Subcutaneous abdominal adipose tissue (tissue), 5 donors: ENCODE measurements at regions not wholly inside any gene's neighbourhood (a gene's known extent, or its start where the extent isn't known, plus 50 kb on each side); places are given as distances from the start of the nearest gene placed in this dataset.

Experiments used
- H3K27ac ChIP-seq: one replicate; pipeline ENCODE4 v1.7.0; 2013; ENCODE audit warnings: low read depth, mild to moderate bottlenecking, inconsistent platforms, low read length, moderate library complexity
- H3K27me3 ChIP-seq, 5 donors: one replicate each; pipeline ENCODE4 v1.7.0; 2013; ENCODE audit warnings: low read length in 5 of 5, inconsistent platforms in 1 of 5; ENCODE audit not compliant: control insufficient read depth in 5 of 5, insufficient read depth in 4 of 5
- H3K36me3 ChIP-seq, 5 donors: one replicate each; pipeline ENCODE4 v1.7.0; 2013; ENCODE audit warnings: low read length in 5 of 5; ENCODE audit not compliant: control insufficient read depth in 5 of 5, insufficient read depth in 5 of 5
- H3K4me1 ChIP-seq, 5 donors: one replicate each; pipeline ENCODE4 v1.7.0; 2013; ENCODE audit warnings: low read length in 5 of 5, mild to moderate bottlenecking in 3 of 5, moderate library complexity in 1 of 5; ENCODE audit not compliant: control insufficient read depth in 5 of 5, insufficient read depth in 5 of 5
- H3K4me3 ChIP-seq, 5 donors: one replicate each; pipeline ENCODE4 v1.7.0; 2013; ENCODE audit warnings: low read length in 5 of 5, low read depth in 1 of 5
- H3K9ac ChIP-seq, 5 donors: one replicate each; pipeline ENCODE4 v1.7.0; 2013; ENCODE audit warnings: low read length in 5 of 5, mild to moderate bottlenecking in 4 of 5, moderate library complexity in 3 of 5
- H3K9me3 ChIP-seq, 5 donors: one replicate each; pipeline ENCODE4 v1.7.0; 2013; ENCODE audit warnings: low read length in 5 of 5; ENCODE audit not compliant: control insufficient read depth in 5 of 5
- donor health status: healthy.
- donor health status: healthy.
- donor health status: healthy.
- donor health status: healthy.
- donor health status: healthy.

- no peaks in the 10 kb centered on the region for H3K27me3 ChIP-seq
- no peak overlapping the region for H3K9ac ChIP-seq
- no peak overlapping the region for H3K27ac ChIP-seq
- H3K9me3 ChIP-seq: no peaks in the 10 kb centered on the region
- peaks cover 9 to 37% (median 35%) of the 10 kb centered on the region in 5 donors for H3K4me1 ChIP-seq
- H3K36me3 ChIP-seq: no peaks in the 10 kb centered on the region
- H3K4me3 ChIP-seq: no peak overlapping the region
These were observed 58.0 kb downstream of the PITPNM2 start for GRCh38 chr12:123092866-123093265.

- no peak overlapping the region for H3K9ac ChIP-seq
- no peaks in the 10 kb centered on the region for H3K27me3 ChIP-seq
- no peaks in the 10 kb centered on the region for H3K36me3 ChIP-seq
- H3K27ac ChIP-seq: no peak overlapping the region
- no peak overlapping the region for H3K4me3 ChIP-seq
- peaks cover 6 to 28% (median 27%) of the 10 kb centered on the region in 5 donors for H3K4me1 ChIP-seq
- no peaks in the 10 kb centered on the region for H3K9me3 ChIP-seq
These were observed 59.4 kb downstream of the PITPNM2 start for GRCh38 chr12:123091230-123092150.

GRCh38 chr12:123089631-123090353, 61.1 kb downstream of the PITPNM2 start:
- no peak overlapping the region for H3K9ac ChIP-seq
- H3K27ac ChIP-seq: no peak overlapping the region
- no peaks in the 10 kb centered on the region for H3K9me3 ChIP-seq
- H3K36me3 ChIP-seq: no peaks in the 10 kb centered on the region
- no peak overlapping the region for H3K4me3 ChIP-seq
- peaks cover 3 to 28% (median 10%) of the 10 kb centered on the region in 5 donors for H3K4me1 ChIP-seq
- no peaks in the 10 kb centered on the region for H3K27me3 ChIP-seq

GRCh38 chr12:123089140-123089539, 61.8 kb downstream of the PITPNM2 start:
- Histone ChIP-seq H3K9ac (no peak overlapping the region), H3K9me3 (no peaks in the 10 kb centered on the region), H3K4me3 (no peak overlapping the region), H3K36me3 (no peaks in the 10 kb centered on the region), H3K27me3 (no peaks in the 10 kb centered on the region), H3K4me1 (peaks cover 1 to 25% (median 4%) of the 10 kb centered on the region in 5 donors), H3K27ac (no peak overlapping the region)

GRCh38 chr12:123085730-123086487, 65.0 kb downstream of the PITPNM2 start:
- Histone ChIP-seq H3K9me3 (no peaks in the 10 kb centered on the region), H3K27me3 (no peaks in the 10 kb centered on the region), H3K9ac (no peak overlapping the region), H3K4me1 (peaks cover 0 to 29% (median 6%) of the 10 kb centered on the region in 5 donors), H3K36me3 (peaks cover 0 to under 1% (median 0%) of the 10 kb centered on the region in 5 donors), H3K27ac (no peak overlapping the region), H3K4me3 (no peak overlapping the region)

- Histone ChIP-seq H3K27ac (no peak overlapping the region), H3K9ac (no peak overlapping the region), H3K4me3 (no peak overlapping the region), H3K4me1 (peaks cover 0 to 29% (median 6%) of the 10 kb centered on the region in 5 donors), H3K36me3 (peaks cover 0 to 3% (median 0%) of the 10 kb centered on the region in 5 donors), H3K27me3 (no peaks in the 10 kb centered on the region), H3K9me3 (no peaks in the 10 kb centered on the region)
These were observed 65.8 kb downstream of the PITPNM2 start for GRCh38 chr12:123085066-123085465.

- H3K36me3 ChIP-seq: peaks cover 0 to 3% (median 0%) of the 10 kb centered on the region in 5 donors
- no peak overlapping the region for H3K27ac ChIP-seq
- H3K9ac ChIP-seq: no peak overlapping the region
- H3K27me3 ChIP-seq: no peaks in the 10 kb centered on the region
- no peak overlapping the region for H3K4me3 ChIP-seq
- peaks cover 0 to 29% (median 6%) of the 10 kb centered on the region in 5 donors for H3K4me1 ChIP-seq
- no peaks in the 10 kb centered on the region for H3K9me3 ChIP-seq
These were observed 67.0 kb downstream of the PITPNM2 start for GRCh38 chr12:123083661-123084571.

GRCh38 chr12:123080634-123081033, 70.3 kb downstream of the PITPNM2 start:
- no peaks in the 10 kb centered on the region for H3K9me3 ChIP-seq
- peaks cover 2 to 45% (median 18%) of the 10 kb centered on the region in 5 donors for H3K4me1 ChIP-seq
- no peak overlapping the region for H3K27ac ChIP-seq
- H3K4me3 ChIP-seq: no peak overlapping the region
- H3K36me3 ChIP-seq: peaks cover 0 to 3% (median 0%) of the 10 kb centered on the region in 5 donors
- H3K27me3 ChIP-seq: no peaks in the 10 kb centered on the region
- H3K9ac ChIP-seq: no peak overlapping the region

- Histone ChIP-seq H3K4me3 (no peak overlapping the region), H3K27ac (no peak overlapping the region), H3K9ac (no peak overlapping the region), H3K36me3 (peaks cover 0 to 3% (median 0%) of the 10 kb centered on the region in 5 donors), H3K27me3 (no peaks in the 10 kb centered on the region), H3K9me3 (no peaks in the 10 kb centered on the region), H3K4me1 (peaks cover 9 to 42% (median 28%) of the 10 kb centered on the region in 5 donors)
These were observed 72.2 kb downstream of the PITPNM2 start for GRCh38 chr12:123078531-123079155.
